Esophagus muscularis mucosa (tissue), 4 donors: ENCODE measurements at regions not wholly inside any gene's neighbourhood (a gene's known extent, or its start where the extent isn't known, plus 50 kb on each side); places are given as distances from the start of the nearest gene placed in this dataset.

Source experiments
- DNase-seq: peaks from one replicate; pipeline ENCODE4 v3.0.0-alpha.2; 2017; ENCODE audit errors: extremely low spot score
- H3K27ac ChIP-seq, 4 donors: fragments of 200-600 bp; sonication (generic); replicated peaks in 1 of 4; 1 replicate in 3 of 4; 2 replicates in 1 of 4; pipeline ENCODE4 v1.5.1; 2016 to 2019; ENCODE audit warnings: mild to moderate bottlenecking in 1 of 4
- H3K27me3 ChIP-seq, 4 donors: fragments of 200-600 bp; sonication (generic); one replicate each; pipeline versions ENCODE4 v1.5.1 to v1.6.0; 2016 to 2019
- H3K36me3 ChIP-seq, 4 donors: fragments of 200-600 bp; sonication (generic); one replicate each; pipeline ENCODE4 v1.5.1; 2016 to 2019
- H3K4me1 ChIP-seq, 4 donors: fragments of 200-600 bp; sonication (generic); one replicate each; pipeline ENCODE4 v1.5.1; 2016 to 2019
- H3K4me3 ChIP-seq, 4 donors: fragments of 200-600 bp; sonication (generic); 1 replicate in 2 of 4; 2 replicates in 2 of 4; pipeline ENCODE4 v1.5.1; 2016 to 2019; ENCODE audit warnings: mild to moderate bottlenecking in 4 of 4, moderate library complexity in 1 of 4
- H3K9me3 ChIP-seq, 4 donors: fragments of 200-600 bp; sonication (generic); 1 replicate in 3 of 4; 2 replicates in 1 of 4; pipeline ENCODE4 v1.5.1; 2016 to 2019
- EP300 ChIP-seq: sonication (generic); formaldehyde crosslinking; IDR thresholded peaks from one replicate; pipeline ENCODE4 v1.6.1; 2017; ENCODE audit warnings: antibody characterized with exemption
- POLR2A ChIP-seq: fragments of 450-650 bp; IDR thresholded peaks from one replicate; pipeline ENCODE4 v1.6.1; 2017; ENCODE audit warnings: antibody characterized with exemption, moderate library complexity, mild to moderate bottlenecking, low read depth
- POLR2AphosphoS5 ChIP-seq, 2 donors: sonication (generic); formaldehyde crosslinking; IDR thresholded peaks; one replicate each; pipeline ENCODE4 v1.6.1; 2017; ENCODE audit warnings: antibody characterized with exemption in 2 of 2
- whole genome bisulfite sequencing: methylation state at CpG from one replicate; pipeline ENCODE4 v1.1.5; 2018; 5-methylcytosine and 5-hydroxymethylcytosine counted together
- intact Hi-C: fragments of 100-400 bp; cut with DNase I; formaldehyde crosslinking; loops from one replicate; pipeline ENCODE4 v1.15.1; 2023
- TF ChIP-seq, protein P1 (sequence below), 3 experiments: fragments of 200-600 bp in 2 of 3; fragments of 450-650 bp in 1 of 3; sonication (generic) in 2 of 3; IDR thresholded peaks; one replicate each; pipeline ENCODE4 v1.5.1; 2017 to 2019; ENCODE audit warnings: antibody characterized with exemption in 3 of 3, mild to moderate bottlenecking in 2 of 3, moderate library complexity in 1 of 3

DNA sequence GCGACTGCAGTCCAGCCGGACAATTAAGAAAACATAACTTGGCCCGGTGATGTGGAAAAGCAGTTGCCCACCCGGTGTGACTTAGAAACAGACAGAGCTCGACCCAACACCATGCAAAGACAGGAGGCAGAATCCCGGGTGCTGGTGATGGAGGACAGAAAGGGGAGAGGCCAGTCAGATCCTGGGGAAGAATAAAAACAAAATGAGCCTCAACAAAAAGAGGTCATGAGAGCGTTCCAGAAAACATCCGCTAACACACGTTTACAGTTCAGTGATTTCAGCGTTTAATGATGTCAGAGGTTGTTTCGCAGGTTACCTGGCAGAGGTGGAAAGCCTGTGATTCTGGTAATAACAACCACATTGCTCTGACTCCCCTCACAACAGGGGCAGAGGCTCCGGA is 111.9 kb downstream of the OSR1 start:
- intact Hi-C loops, result no loop called here
- DNase-seq, result no peak
- Histone ChIP-seq H3K27me3 (no peaks in the 10 kb centered on the region), H3K27ac (no peak overlapping the region), H3K9me3 (no peaks in the 10 kb centered on the region), H3K4me1 (peaks cover 0 to 2% (median under 1%) of the 10 kb centered on the region in 4 donors), H3K36me3 (no peaks in the 10 kb centered on the region), H3K4me3 (no peak overlapping the region)
- 82% methylated on average over 11 of the region's 12 CpGs for WGBS
- no peak for TF ChIP-seq POLR2AphosphoS5 (IDR thresholded peaks at IDR 0.05)
- no peak for TF ChIP-seq POLR2A
- no peak for TF ChIP-seq EP300
- TF ChIP-seq, protein P1, sequence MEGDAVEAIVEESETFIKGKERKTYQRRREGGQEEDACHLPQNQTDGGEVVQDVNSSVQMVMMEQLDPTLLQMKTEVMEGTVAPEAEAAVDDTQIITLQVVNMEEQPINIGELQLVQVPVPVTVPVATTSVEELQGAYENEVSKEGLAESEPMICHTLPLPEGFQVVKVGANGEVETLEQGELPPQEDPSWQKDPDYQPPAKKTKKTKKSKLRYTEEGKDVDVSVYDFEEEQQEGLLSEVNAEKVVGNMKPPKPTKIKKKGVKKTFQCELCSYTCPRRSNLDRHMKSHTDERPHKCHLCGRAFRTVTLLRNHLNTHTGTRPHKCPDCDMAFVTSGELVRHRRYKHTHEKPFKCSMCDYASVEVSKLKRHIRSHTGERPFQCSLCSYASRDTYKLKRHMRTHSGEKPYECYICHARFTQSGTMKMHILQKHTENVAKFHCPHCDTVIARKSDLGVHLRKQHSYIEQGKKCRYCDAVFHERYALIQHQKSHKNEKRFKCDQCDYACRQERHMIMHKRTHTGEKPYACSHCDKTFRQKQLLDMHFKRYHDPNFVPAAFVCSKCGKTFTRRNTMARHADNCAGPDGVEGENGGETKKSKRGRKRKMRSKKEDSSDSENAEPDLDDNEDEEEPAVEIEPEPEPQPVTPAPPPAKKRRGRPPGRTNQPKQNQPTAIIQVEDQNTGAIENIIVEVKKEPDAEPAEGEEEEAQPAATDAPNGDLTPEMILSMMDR (IDR thresholded peaks at IDR 0.05), result no peak

DNA sequence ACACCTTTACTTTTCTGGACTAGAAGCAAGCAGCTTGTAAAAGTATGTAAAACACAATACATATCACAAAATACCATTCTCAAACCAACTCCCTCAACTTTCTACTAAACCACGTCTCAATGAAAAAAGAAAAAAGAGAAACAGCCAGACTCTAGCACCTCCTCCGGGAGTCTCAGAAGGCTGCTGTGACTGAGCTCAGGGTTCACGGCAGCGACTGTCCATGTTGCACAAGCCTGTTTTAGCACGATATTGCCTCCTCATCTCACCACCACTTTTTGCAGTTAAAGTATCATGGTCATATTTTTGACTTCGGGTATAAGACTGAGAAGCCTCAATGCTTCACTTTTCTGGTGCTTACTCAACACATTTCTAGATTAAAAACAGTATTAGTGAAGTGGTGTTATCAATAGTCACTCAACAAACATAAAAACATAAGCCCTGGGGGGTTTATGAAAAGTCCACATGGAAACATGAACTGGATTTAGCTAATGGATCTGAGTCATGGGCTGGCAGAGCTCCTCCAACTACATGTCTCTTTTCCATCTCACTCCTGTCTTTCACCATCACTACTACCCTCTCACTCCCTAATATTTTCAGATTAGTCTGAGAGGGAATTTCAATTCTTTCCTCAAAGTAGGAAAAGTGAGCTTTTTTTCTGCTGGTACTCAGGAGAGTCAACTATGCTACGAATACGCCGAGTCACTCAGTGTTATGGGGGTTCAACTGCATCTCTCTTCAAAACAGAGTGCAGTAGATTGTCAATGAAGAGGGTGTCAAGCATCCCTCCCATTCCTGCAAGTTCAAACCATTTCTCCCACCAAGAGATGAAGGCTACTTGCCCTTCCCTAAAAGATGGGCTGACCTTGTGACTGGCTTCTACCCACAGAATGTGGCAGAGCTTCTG is 113.7 kb downstream of the OSR1 start:
- Histone ChIP-seq H3K9me3 (no peaks in the 10 kb centered on the region), H3K4me3 (no peak overlapping the region), H3K27me3 (no peaks in the 10 kb centered on the region), H3K27ac (no peak overlapping the region), H3K36me3 (no peaks in the 10 kb centered on the region), H3K4me1 (peaks cover 0 to 13% (median 10%) of the 10 kb centered on the region in 4 donors)
- intact Hi-C loops, result no loop called here
- no peak for DNase-seq
- 92% methylated on average over 9 of the region's 9 CpGs for WGBS
- no peak for TF ChIP-seq EP300
- no peak for TF ChIP-seq POLR2A
- TF ChIP-seq POLR2AphosphoS5 (IDR thresholded peaks at IDR 0.05), result no peak
- TF ChIP-seq, protein P1 (IDR thresholded peaks at IDR 0.05), result no peak

DNA sequence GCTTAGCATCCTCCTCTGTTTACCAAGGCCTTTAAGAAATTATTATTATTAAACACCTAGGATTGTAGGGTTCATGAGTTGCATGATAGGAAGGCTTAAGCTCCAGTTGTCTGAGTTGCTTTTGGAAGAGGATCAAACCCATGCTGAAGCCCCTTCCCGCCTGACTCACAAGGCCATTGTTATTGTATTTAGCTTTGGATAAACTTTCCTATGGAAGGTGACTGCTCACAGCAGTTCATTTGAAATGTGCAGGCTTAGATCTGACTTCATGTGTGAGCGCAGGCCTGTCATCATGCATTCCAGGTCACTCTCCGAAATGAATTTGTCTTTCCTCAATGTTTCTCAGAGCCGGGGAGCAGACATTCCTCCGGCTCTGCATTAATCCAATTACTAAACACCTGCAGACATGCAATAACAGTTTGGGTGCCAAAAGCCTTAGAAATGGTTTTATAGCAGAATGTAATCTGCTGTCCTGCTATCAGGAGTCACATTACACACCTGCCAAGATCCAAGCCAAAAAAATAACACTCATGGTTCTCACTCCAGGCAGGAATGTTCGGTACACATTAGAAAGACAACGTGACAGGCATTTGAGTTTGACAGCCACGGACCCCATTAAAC is 119.9 kb downstream of the OSR1 start:
- H3K36me3 ChIP-seq, result no peaks in the 10 kb centered on the region
- H3K4me1 ChIP-seq, result peaks cover 0 to 41% (median 39%) of the 10 kb centered on the region in 4 donors
- TF ChIP-seq POLR2AphosphoS5 (IDR thresholded peaks at IDR 0.05) (no peak), POLR2A (no peak), EP300 (no peak)
- TF ChIP-seq, protein P1 (IDR thresholded peaks at IDR 0.05), result no peak
- H3K9me3 ChIP-seq, result no peaks in the 10 kb centered on the region
- H3K27me3 ChIP-seq, result no peaks in the 10 kb centered on the region
- H3K27ac ChIP-seq, result no peak overlapping the region
- no peak for DNase-seq
- 35% methylated on average over 8 of the region's 8 CpGs for WGBS
- intact Hi-C loops, result no loop called here
- H3K4me3 ChIP-seq, result no peak overlapping the region

DNA sequence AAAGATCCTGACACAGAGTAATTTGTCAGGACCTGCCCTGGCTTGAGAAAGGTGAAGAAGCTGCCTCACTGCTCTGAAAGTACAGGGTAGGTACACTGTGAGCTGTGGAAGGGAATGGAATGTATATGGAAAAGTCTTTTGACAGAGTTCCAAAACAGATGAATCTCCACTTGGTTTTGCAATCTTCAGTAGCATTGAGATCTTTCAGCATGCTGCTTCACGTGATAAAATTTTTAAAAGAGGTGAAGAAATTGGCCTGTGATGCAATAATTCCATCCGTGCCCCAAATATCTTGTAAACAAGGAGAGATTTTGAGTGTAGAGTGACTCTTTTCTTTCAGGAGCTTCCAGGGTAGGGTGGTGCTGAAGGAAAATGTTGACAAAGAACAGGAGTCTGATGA is 123.1 kb downstream of the OSR1 start:
- WGBS, result 39% methylated on average over 2 of the region's 2 CpGs
- DNase-seq, result no peak
- Histone ChIP-seq H3K27ac (peak overlapping the region in 2 of 4 donors; percentile 32 to 45), H3K27me3 (no peaks in the 10 kb centered on the region), H3K4me1 (peaks cover 0 to 32% (median 28%) of the 10 kb centered on the region in 4 donors), H3K36me3 (no peaks in the 10 kb centered on the region), H3K4me3 (no peak overlapping the region), H3K9me3 (no peaks in the 10 kb centered on the region)
- TF ChIP-seq POLR2AphosphoS5 (IDR thresholded peaks at IDR 0.05) (peak in 1 of 2 donors; percentile 62), EP300 (no peak), POLR2A (no peak)
- TF ChIP-seq, protein P1 (IDR thresholded peaks at IDR 0.05), result no peak
- intact Hi-C loops, result no loop called here
